OCI-LY1 (cell line): ENCODE measurements at regions not wholly inside any gene's neighbourhood (a gene's known extent, or its start where the extent isn't known, plus 50 kb on each side); places are given as distances from the start of the nearest gene placed in this dataset.

ENCODE experiments used
- H2AFZ ChIP-seq: fragments of 200-600 bp; sonication (generic), shearing (Covaris generic); 2 replicates; pipeline ENCODE4 v1.6.0; 2014; ENCODE audit warnings: antibody characterized with exemption, mild to moderate bottlenecking, low read length
- H3F3A ChIP-seq: fragments of 200-600 bp; sonication (generic), shearing (Covaris generic); 2 replicates; pipeline ENCODE4 v1.6.0; 2014; ENCODE audit warnings: mild to moderate bottlenecking, antibody characterized with exemption, low read length, moderate library complexity; ENCODE audit not compliant: insufficient read depth
- H3K27ac ChIP-seq: fragments of 200-600 bp; sonication (generic); 2 replicates; pipeline ENCODE4 v1.5.1; 2014; ENCODE audit warnings: low read length, mixed run types, mild to moderate bottlenecking, low read depth; ENCODE audit not compliant: poor library complexity, severe bottlenecking
- H3K27me3 ChIP-seq: fragments of 200-600 bp; sonication (generic); 2 replicates; pipeline ENCODE4 v1.6.0; 2014; ENCODE audit warnings: antibody characterized with exemption, mild to moderate bottlenecking, low read length, moderate library complexity; ENCODE audit not compliant: insufficient read depth
- H3K36me3 ChIP-seq: fragments of 200-600 bp; sonication (generic); 2 replicates; pipeline ENCODE4 v1.6.1; 2014; ENCODE audit warnings: mild to moderate bottlenecking, antibody characterized with exemption, low read length, moderate library complexity, mixed read lengths; ENCODE audit not compliant: insufficient read depth
- H3K4me1 ChIP-seq: fragments of 200-600 bp; sonication (generic); 2 replicates; pipeline ENCODE4 v1.5.1; 2014; ENCODE audit warnings: mild to moderate bottlenecking, low read length, moderate library complexity; ENCODE audit not compliant: insufficient read depth, severe bottlenecking
- H3K4me2 ChIP-seq: fragments of 200-600 bp; sonication (generic), shearing (Covaris generic); 2 replicates; pipeline ENCODE4 v1.6.1; 2014; ENCODE audit warnings: low read length
- H3K4me3 ChIP-seq: fragments of 200-600 bp; sonication (generic); 2 replicates; pipeline ENCODE4 v1.5.1; 2014; ENCODE audit warnings: low read length, low read depth, mild to moderate bottlenecking, mixed read lengths; ENCODE audit not compliant: poor library complexity, severe bottlenecking
- H3K79me2 ChIP-seq: fragments of 200-600 bp; shearing (Covaris generic); 2 replicates; pipeline ENCODE4 v1.6.1; 2016; ENCODE audit warnings: mixed run types, low read length, mixed read lengths; ENCODE audit not compliant: insufficient read depth
- H3K9ac ChIP-seq: fragments of 200-600 bp; sonication (generic), shearing (Covaris generic); 2 replicates; pipeline ENCODE4 v1.6.1; 2014; ENCODE audit warnings: mild to moderate bottlenecking, low read length, mixed read lengths
- H3K9me2 ChIP-seq: fragments of 200-600 bp; sonication (generic), shearing (Covaris generic); 2 replicates; pipeline ENCODE4 v1.6.1; 2014; ENCODE audit warnings: low read depth, mild to moderate bottlenecking, low read length, mixed read lengths
- H3K9me3 ChIP-seq: fragments of 200-600 bp; shearing (Covaris generic); 2 replicates; pipeline ENCODE4 v1.6.1; 2014; ENCODE audit warnings: low read length, mixed read lengths
- H4K20me1 ChIP-seq: fragments of 200-600 bp; sonication (generic), shearing (Covaris generic); 2 replicates; pipeline ENCODE4 v1.6.0; 2016; ENCODE audit warnings: mild to moderate bottlenecking, low read length; ENCODE audit not compliant: insufficient read depth
- CTCF ChIP-seq: fragments of 200-600 bp; sonication (generic), shearing (Covaris generic); IDR thresholded peaks from 2 replicates; pipeline ENCODE4 v1.5.1; 2017; ENCODE audit warnings: mild to moderate bottlenecking, antibody characterized with exemption, low read length, moderate library complexity, mixed read lengths
- EZH2 ChIP-seq: fragments of 200-600 bp; sonication (generic), shearing (Covaris generic); IDR thresholded peaks from 2 replicates; pipeline ENCODE4 v1.8.0; 2017; ENCODE audit warnings: borderline replicate concordance, mixed run types, mild to moderate bottlenecking, antibody characterized with exemption, low read length, moderate library complexity, mixed read lengths

GRCh38 chr3:152768478-152768877 lies 66.5 kb upstream of the P2RY1 start:
- Histone ChIP-seq H3F3A (no peaks in the 10 kb centered on the region), H2AFZ (no peak overlapping the region), H3K4me1 (no peaks in the 10 kb centered on the region), H3K27ac (no peak overlapping the region), H3K4me2 (no peak overlapping the region), H3K36me3 (no peaks in the 10 kb centered on the region), H4K20me1 (no peaks in the 10 kb centered on the region), H3K4me3 (no peak overlapping the region), H3K9ac (no peak overlapping the region), H3K9me3 (no peaks in the 10 kb centered on the region), H3K27me3 (no peaks in the 10 kb centered on the region), H3K9me2 (no peaks in the 10 kb centered on the region), H3K79me2 (no peaks in the 10 kb centered on the region)
- TF ChIP-seq EZH2 = no peak
- TF ChIP-seq CTCF = no peak

GRCh38 chr3:152769523-152769922 lies 65.4 kb upstream of the P2RY1 start:
- Histone ChIP-seq H3K36me3 (no peaks in the 10 kb centered on the region), H3K4me3 (no peak overlapping the region), H3K9ac (no peak overlapping the region), H3K9me3 (no peaks in the 10 kb centered on the region), H3K4me1 (no peaks in the 10 kb centered on the region), H3F3A (no peaks in the 10 kb centered on the region), H3K27me3 (no peaks in the 10 kb centered on the region), H3K9me2 (no peaks in the 10 kb centered on the region), H4K20me1 (no peaks in the 10 kb centered on the region), H3K79me2 (no peaks in the 10 kb centered on the region), H2AFZ (no peak overlapping the region), H3K27ac (no peak overlapping the region), H3K4me2 (no peak overlapping the region)
- no peak for TF ChIP-seq CTCF
- TF ChIP-seq EZH2 = no peak

GRCh38 chr3:152770296-152770695 lies 64.6 kb upstream of the P2RY1 start:
- H3K27me3 ChIP-seq = no peaks in the 10 kb centered on the region
- H3K9ac ChIP-seq = no peak overlapping the region
- H3K9me3 ChIP-seq = no peaks in the 10 kb centered on the region
- H3K36me3 ChIP-seq = no peaks in the 10 kb centered on the region
- no peaks in the 10 kb centered on the region for H4K20me1 ChIP-seq
- no peaks in the 10 kb centered on the region for H3K9me2 ChIP-seq
- no peaks in the 10 kb centered on the region for H3K79me2 ChIP-seq
- H3K4me2 ChIP-seq = no peak overlapping the region
- TF ChIP-seq EZH2 (no peak), CTCF (no peak)
- no peak overlapping the region for H3K4me3 ChIP-seq
- H3K27ac ChIP-seq = no peak overlapping the region
- H2AFZ ChIP-seq = no peak overlapping the region
- no peaks in the 10 kb centered on the region for H3K4me1 ChIP-seq
- H3F3A ChIP-seq = no peaks in the 10 kb centered on the region
